H1 (cell line): ENCODE measurements at regions not wholly inside any gene's neighbourhood (a gene's known extent, or its start where the extent isn't known, plus 50 kb on each side); places are given as distances from the start of the nearest gene placed in this dataset.

Experiments
- BRCA1 ChIP-seq: IDR thresholded peaks from 2 replicates; pipeline ENCODE4 v1.6.1; 2012; ENCODE audit warnings: low read depth, low read length, improper control_type of control experiment
- EGR1 ChIP-seq: IDR thresholded peaks from 2 replicates; pipeline ENCODE4 v1.6.1; 2011; ENCODE audit warnings: low read depth, low read length, borderline replicate concordance
- GTF2F1 ChIP-seq: IDR thresholded peaks from 2 replicates; pipeline ENCODE4 v1.6.1; 2012; ENCODE audit warnings: low read depth, low read length, improper control_type of control experiment, borderline replicate concordance
- RFX5 ChIP-seq: IDR thresholded peaks from 2 replicates; pipeline ENCODE4 v1.6.1; 2011; ENCODE audit warnings: low read depth, low read length, improper control_type of control experiment, borderline replicate concordance
- ZNF274 ChIP-seq: IDR thresholded peaks from 2 replicates; pipeline ENCODE4 v1.7.0; 2012; ENCODE audit warnings: low read length, borderline replicate concordance; ENCODE audit errors: extremely low read depth

- TF ChIP-seq BRCA1 (no peak), RFX5 (no peak), EGR1 (no peak), GTF2F1 (no peak), ZNF274 (no peak)
Measured at GRCh38 chr1:234765181-234765580, 155.2 kb upstream of the IRF2BP2 start (continued).
